ENCODE measurements at regions not wholly inside any gene's neighbourhood (a gene's known extent, or its start where the extent isn't known, plus 50 kb on each side); places are given as distances from the start of the nearest gene placed in this dataset.
"Not testable (repeated sequence)": the region's sequence is repeated elsewhere in the genome, so short reads cannot be mapped to it uniquely, and the experiment has no call there.

- no peak overlapping the region for H3K4ac ChIP-seq (ENCODE audit: low read depth, low read length)
- H2BK120ac ChIP-seq (ENCODE audit: insufficient read depth, low read length, poor library complexity) = no peak overlapping the region
- no peaks in the 10 kb centered on the region for H3K4me1 ChIP-seq (ENCODE audit: control insufficient read depth in 1 of 2, insufficient read depth in 2 of 2, low read length in 2 of 2)
- no peaks in the 10 kb centered on the region for H3K27me3 ChIP-seq (ENCODE audit: insufficient read depth, low read length)
- no peak for DNase-seq
- no peaks in the 10 kb centered on the region for H3K9me3 ChIP-seq (ENCODE audit: insufficient read depth, low read depth, low read length)
- no peak overlapping the region for H3K4me2 ChIP-seq (ENCODE audit: low read length)
- no peak overlapping the region for H4K12ac ChIP-seq (ENCODE audit: low read depth, low read length)
- no peak overlapping the region for H2AFZ ChIP-seq (ENCODE audit: insufficient read depth, low read length, poor library complexity)
- H2BK5ac ChIP-seq (ENCODE audit: low read depth, low read length, poor library complexity) = no peak overlapping the region
- no peak overlapping the region for H3K4me3 ChIP-seq (ENCODE audit: low read depth, low read length)
- H3K79me2 ChIP-seq (ENCODE audit: control insufficient read depth, insufficient read depth, low read length, poor library complexity) = no peaks in the 10 kb centered on the region
- no peak overlapping the region for H3K9ac ChIP-seq (ENCODE audit: low read length)
- no peak overlapping the region for H4K91ac ChIP-seq (ENCODE audit: low read depth, low read length)
- H3K14ac ChIP-seq (ENCODE audit: low read length) = no peak overlapping the region
- no peaks in the 10 kb centered on the region for H3K79me1 ChIP-seq (ENCODE audit: low read length)
- no CpG with 5 or more reads among the region's 3 CpGs for WGBS (ENCODE audit: extremely low coverage, insufficient coverage, insufficient read length)
- H3K23ac ChIP-seq (ENCODE audit: low read length) = no peak overlapping the region
- H4K8ac ChIP-seq (ENCODE audit: low read depth, low read length) = no peak overlapping the region
- H3K27ac ChIP-seq (ENCODE audit: low read depth, low read length) = no peak overlapping the region
- no peaks in the 10 kb centered on the region for H3K36me3 ChIP-seq (ENCODE audit: control insufficient read depth in 1 of 2, insufficient read depth in 2 of 2, low read length in 2 of 2)
- no peak overlapping the region for H2AK5ac ChIP-seq (ENCODE audit: low read length)
- H2BK12ac ChIP-seq (ENCODE audit: low read length) = no peak overlapping the region
- H3K18ac ChIP-seq (ENCODE audit: low read length) = no peak overlapping the region
Measured at GRCh38 chr5:92662741-92663140, 918.3 kb downstream of the NR2F1-AS1 start.

- Histone ChIP-seq H4K8ac (ENCODE audit: low read depth, low read length) (no peak overlapping the region), H3K9ac (ENCODE audit: low read length) (no peak overlapping the region), H4K91ac (ENCODE audit: low read depth, low read length) (no peak overlapping the region), H4K12ac (ENCODE audit: low read depth, low read length) (no peak overlapping the region), H3K4ac (ENCODE audit: low read depth, low read length) (no peak overlapping the region), H3K18ac (ENCODE audit: low read length) (no peak overlapping the region), H2BK120ac (ENCODE audit: insufficient read depth, low read length, poor library complexity) (no peak overlapping the region), H2AFZ (ENCODE audit: insufficient read depth, low read length, poor library complexity) (no peak overlapping the region), H3K36me3 (ENCODE audit: control insufficient read depth in 1 of 2, insufficient read depth in 2 of 2, low read length in 2 of 2) (no peaks in the 10 kb centered on the region), H3K4me2 (ENCODE audit: low read length) (no peak overlapping the region), H3K4me1 (ENCODE audit: control insufficient read depth in 1 of 2, insufficient read depth in 2 of 2, low read length in 2 of 2) (no peaks in the 10 kb centered on the region), H2AK5ac (ENCODE audit: low read length) (no peak overlapping the region), H3K23ac (ENCODE audit: low read length) (no peak overlapping the region), H3K4me3 (ENCODE audit: low read depth, low read length) (no peak overlapping the region), H3K14ac (ENCODE audit: low read length) (no peak overlapping the region), H2BK5ac (ENCODE audit: low read depth, low read length, poor library complexity) (no peak overlapping the region), H3K27ac (ENCODE audit: low read depth, low read length) (no peak overlapping the region), H3K79me1 (ENCODE audit: low read length) (no peaks in the 10 kb centered on the region), H3K9me3 (ENCODE audit: insufficient read depth, low read depth, low read length) (no peaks in the 10 kb centered on the region), H3K79me2 (ENCODE audit: control insufficient read depth, insufficient read depth, low read length, poor library complexity) (no peaks in the 10 kb centered on the region), H2BK12ac (ENCODE audit: low read length) (no peak overlapping the region), H3K27me3 (ENCODE audit: insufficient read depth, low read length) (no peaks in the 10 kb centered on the region)
- DNase-seq = no peak
Measured at GRCh38 chr5:92659246-92659645, 921.8 kb downstream of the NR2F1-AS1 start.

- not testable (repeated sequence) for H2AFZ ChIP-seq (ENCODE audit: insufficient read depth, low read length, poor library complexity); H3K23ac ChIP-seq (ENCODE audit: low read length); H2AK5ac ChIP-seq (ENCODE audit: low read length); DNase-seq; H3K9ac ChIP-seq (ENCODE audit: low read length); H3K9me3 ChIP-seq (ENCODE audit: insufficient read depth, low read depth, low read length); H3K79me2 ChIP-seq (ENCODE audit: control insufficient read depth, insufficient read depth, low read length, poor library complexity); H3K18ac ChIP-seq (ENCODE audit: low read length); H2BK12ac ChIP-seq (ENCODE audit: low read length); H2BK120ac ChIP-seq (ENCODE audit: insufficient read depth, low read length, poor library complexity); H4K91ac ChIP-seq (ENCODE audit: low read depth, low read length); H3K27me3 ChIP-seq (ENCODE audit: insufficient read depth, low read length); H4K8ac ChIP-seq (ENCODE audit: low read depth, low read length); H2BK5ac ChIP-seq (ENCODE audit: low read depth, low read length, poor library complexity); H3K79me1 ChIP-seq (ENCODE audit: low read length); H3K4me1 ChIP-seq (ENCODE audit: control insufficient read depth in 1 of 2, insufficient read depth in 2 of 2, low read length in 2 of 2); H3K14ac ChIP-seq (ENCODE audit: low read length); H3K4me2 ChIP-seq (ENCODE audit: low read length); H4K12ac ChIP-seq (ENCODE audit: low read depth, low read length); H3K27ac ChIP-seq (ENCODE audit: low read depth, low read length); H3K4me3 ChIP-seq (ENCODE audit: low read depth, low read length); H3K36me3 ChIP-seq (ENCODE audit: control insufficient read depth in 1 of 2, insufficient read depth in 2 of 2, low read length in 2 of 2); H3K4ac ChIP-seq (ENCODE audit: low read depth, low read length)
- no CpG with 5 or more reads among the region's 3 CpGs for WGBS (ENCODE audit: extremely low coverage, insufficient coverage, insufficient read length)
Measured at GRCh38 chr5:92654601-92655000, 926.4 kb downstream of the NR2F1-AS1 start.

- Histone ChIP-seq H4K8ac (ENCODE audit: low read depth, low read length) (no peak overlapping the region), H2AFZ (ENCODE audit: insufficient read depth, low read length, poor library complexity) (no peak overlapping the region), H3K9ac (ENCODE audit: low read length) (no peak overlapping the region), H3K18ac (ENCODE audit: low read length) (no peak overlapping the region), H3K79me1 (ENCODE audit: low read length) (no peaks in the 10 kb centered on the region), H2BK120ac (ENCODE audit: insufficient read depth, low read length, poor library complexity) (no peak overlapping the region), H2BK12ac (ENCODE audit: low read length) (no peak overlapping the region), H3K36me3 (ENCODE audit: control insufficient read depth in 1 of 2, insufficient read depth in 2 of 2, low read length in 2 of 2) (no peaks in the 10 kb centered on the region), H3K4ac (ENCODE audit: low read depth, low read length) (no peak overlapping the region), H3K4me1 (ENCODE audit: control insufficient read depth in 1 of 2, insufficient read depth in 2 of 2, low read length in 2 of 2) (no peaks in the 10 kb centered on the region), H4K12ac (ENCODE audit: low read depth, low read length) (no peak overlapping the region), H3K4me3 (ENCODE audit: low read depth, low read length) (no peak overlapping the region), H3K14ac (ENCODE audit: low read length) (no peak overlapping the region), H3K27me3 (ENCODE audit: insufficient read depth, low read length) (no peaks in the 10 kb centered on the region), H4K91ac (ENCODE audit: low read depth, low read length) (no peak overlapping the region), H3K9me3 (ENCODE audit: insufficient read depth, low read depth, low read length) (no peaks in the 10 kb centered on the region), H3K4me2 (ENCODE audit: low read length) (no peak overlapping the region), H2BK5ac (ENCODE audit: low read depth, low read length, poor library complexity) (no peak overlapping the region), H3K27ac (ENCODE audit: low read depth, low read length) (no peak overlapping the region), H3K79me2 (ENCODE audit: control insufficient read depth, insufficient read depth, low read length, poor library complexity) (no peaks in the 10 kb centered on the region), H3K23ac (ENCODE audit: low read length) (no peak overlapping the region), H2AK5ac (ENCODE audit: low read length) (no peak overlapping the region)
- no CpG with 5 or more reads among the region's 2 CpGs for WGBS (ENCODE audit: extremely low coverage, insufficient coverage, insufficient read length)
- DNase-seq = no peak
Measured at GRCh38 chr5:92653730-92654461, 927.1 kb downstream of the NR2F1-AS1 start.
